GM12878 (cell line): ENCODE measurements at regions not wholly inside any gene's neighbourhood (a gene's known extent, or its start where the extent isn't known, plus 50 kb on each side); places are given as distances from the start of the nearest gene placed in this dataset.

Source experiments
- ATAC-seq: fragments of 200-7000 bp; cut with Tn5 transposase; 3 replicates; pipeline ENCODE4 v1.9.1; 2020; ENCODE audit warnings: mild to moderate bottlenecking, moderate library complexity
- BruUV-seq: library from RNA; stranded (reverse); fragments of 400-500 nt; replicated peaks from 2 replicates; lab custom pipeline; 2021; lab: Mats Ljungman, UMichigan
- CTCF ChIA-PET: fragments of 300-600 bp; sonication (Branson Sonifier 250); formaldehyde crosslinking; extraction: SDS; loops from one replicate; lab custom pipeline; 2021; ENCODE audit warnings: inconsistent platforms; lab: Yijun Ruan, JAX
- POLR2A ChIA-PET: fragments of 350-600 bp; formaldehyde crosslinking; extraction: SDS; loops from one replicate; lab custom pipeline; 2021; ENCODE audit warnings: inconsistent platforms; lab: Charles Lee
- RAD21 ChIA-PET: fragments of 300-600 bp; sonication (Branson Sonifier 250); formaldehyde crosslinking; loops from one replicate; lab custom pipeline; 2023; ENCODE audit warnings: antibody characterized with exemption; ENCODE audit not compliant: unreplicated experiment; lab: Charles Lee
- SMC1A ChIA-PET: fragments of 300-600 bp; sonication (Branson Sonifier 250); formaldehyde crosslinking; loops from one replicate; lab custom pipeline; 2023; ENCODE audit not compliant: unreplicated experiment, uncharacterized antibody; lab: Charles Lee
- DNase-seq: peaks from one replicate; pipeline ENCODE4 v3.0.0-alpha.2; 2011; ENCODE audit warnings: low read depth, low spot score
- FAIRE-seq: peaks from 3 replicates; lab custom pipeline; 2011; peaks lifted over from hg19 to GRCh38; lab: Jason Lieb, UNC
- H2AFZ ChIP-seq: 2 replicates; pipeline ENCODE4 v1.6.0; 2011; ENCODE audit warnings: low read depth, low read length, control low read depth; ENCODE audit not compliant: control insufficient read depth
- H3K27ac ChIP-seq: 2 replicates; pipeline ENCODE4 v1.5.1; 2011; ENCODE audit warnings: control low read depth; ENCODE audit not compliant: control insufficient read depth, insufficient read depth
- H3K27me3 ChIP-seq, 2 experiments: replicated peaks in 1 of 2; 2 replicates each; pipeline versions ENCODE4 v1.6.0 to v1.6.1; 2011; ENCODE audit warnings: low read length in 1 of 2; ENCODE audit not compliant: control insufficient read depth in 2 of 2, insufficient read depth in 2 of 2
- H3K36me3 ChIP-seq, 2 experiments: 2 replicates each; pipeline ENCODE4 v1.5.1; 2011; ENCODE audit warnings: low read length in 1 of 2; ENCODE audit not compliant: control insufficient read depth in 2 of 2, insufficient read depth in 2 of 2
- H3K4me1 ChIP-seq: 2 replicates; pipeline ENCODE4 v1.6.1; 2011; ENCODE audit warnings: mild to moderate bottlenecking, low read length, moderate library complexity, mixed read lengths; ENCODE audit not compliant: control insufficient read depth, insufficient read depth
- H3K4me2 ChIP-seq: 2 replicates; pipeline ENCODE4 v1.6.0; 2011; ENCODE audit warnings: control low read depth; ENCODE audit not compliant: control insufficient read depth, insufficient read depth
- H3K4me3 ChIP-seq: fragments of 200-600 bp; sonication (generic); 2 replicates; pipeline ENCODE4 v1.5.1; 2016
- H3K79me2 ChIP-seq: 2 replicates; pipeline ENCODE4 v1.6.0; 2011; ENCODE audit warnings: low read length; ENCODE audit not compliant: control insufficient read depth, insufficient read depth
- H3K9ac ChIP-seq: 2 replicates; pipeline ENCODE4 v1.8.0; 2011; ENCODE audit warnings: low read length, control low read depth, mixed read lengths; ENCODE audit not compliant: control insufficient read depth, insufficient read depth
- H3K9me3 ChIP-seq: replicated peaks from 3 replicates; pipeline ENCODE4 v1.5.1; 2011; ENCODE audit warnings: mild to moderate bottlenecking, low read length; ENCODE audit not compliant: control insufficient read depth, insufficient read depth
- H4K20me1 ChIP-seq: 2 replicates; pipeline ENCODE4 v1.6.0; 2011; ENCODE audit not compliant: control insufficient read depth, insufficient read depth
- CEBPB ChIP-seq, 2 experiments: fragments of 150-350 bp in 1 of 2; IDR thresholded peaks; 2 replicates each; pipeline ENCODE4 v1.6.1; 2012 to 2014; ENCODE audit warnings: low read depth in 2 of 2, low read length in 2 of 2, borderline replicate concordance in 1 of 2, inconsistent platforms in 1 of 2
- FOXM1 ChIP-seq: IDR thresholded peaks from 2 replicates; pipeline ENCODE4 v1.6.1; 2012; ENCODE audit warnings: low read depth, mild to moderate bottlenecking, inconsistent platforms, low read length, moderate library complexity
- NR2C2 ChIP-seq: IDR thresholded peaks from 2 replicates; pipeline ENCODE4 v1.6.1; 2011; ENCODE audit warnings: borderline replicate concordance, low read depth; ENCODE audit not compliant: control insufficient read depth, insufficient read length
- PAX5 ChIP-seq: IDR thresholded peaks from 2 replicates; pipeline ENCODE4 v1.6.1; 2011; ENCODE audit warnings: low read depth, low read length, borderline replicate concordance
- SIN3A ChIP-seq: IDR thresholded peaks from 2 replicates; pipeline ENCODE4 v1.6.1; 2012; ENCODE audit warnings: low read depth, low read length, improper control_type of control experiment
- SKIL ChIP-seq: fragments of 450-650 bp; IDR thresholded peaks from 2 replicates; pipeline ENCODE4 v1.6.1; 2017; ENCODE audit warnings: mild to moderate bottlenecking, low read depth, inconsistent platforms; ENCODE audit not compliant: poor library complexity, severe bottlenecking
- ZNF622 ChIP-seq: fragments of 450-650 bp; IDR thresholded peaks from 2 replicates; pipeline ENCODE4 v1.6.1; 2017; ENCODE audit warnings: mild to moderate bottlenecking, inconsistent platforms
- WGBS: methylation state at CpG from one replicate; pipeline ENCODE4 v1.1.6; 2016; ENCODE audit warnings: low lambda C conversion rate; ENCODE audit not compliant: insufficient replicate concordance, insufficient coverage; ENCODE audit errors: missing lambda C conversion rate; 5-methylcytosine and 5-hydroxymethylcytosine counted together
- in situ Hi-C: fragments of 300-500 bp; cut with MboI; formaldehyde crosslinking; loops from 9 replicates; pipeline ENCODE4 v1.14.3; 2018; ENCODE audit warnings: mixed read lengths
- intact Hi-C: fragments of 100-400 bp; cut with micrococcal nuclease; formaldehyde crosslinking; loops from one replicate; pipeline ENCODE4 v1.14.2; 2022; ENCODE audit not compliant: unreplicated experiment
- TF ChIP-seq, protein P1 (sequence below): IDR thresholded peaks from 2 replicates; pipeline ENCODE4 v1.6.1; 2012; ENCODE audit warnings: low read depth, low read length, improper control_type of control experiment
- TF ChIP-seq, protein P2 (sequence below): fragments of 450-650 bp; conservative IDR thresholded peaks from 2 replicates; pipeline ENCODE4 v1.6.1; 2017; ENCODE audit warnings: mild to moderate bottlenecking, moderate library complexity
- TF ChIP-seq, protein P3 (sequence below): fragments of 450-650 bp; formaldehyde crosslinking; IDR thresholded peaks from 2 replicates; pipeline ENCODE4 v1.4.0; 2020; ENCODE audit warnings: mild to moderate bottlenecking, moderate library complexity

- TF ChIP-seq NR2C2 (no peak), CEBPB (IDR thresholded peaks at IDR 0.05; ENCODE audit: borderline replicate concordance in 1 of 2, low read depth in 2 of 2, low read length in 2 of 2) (peak in 1 of 2 experiments; percentile 98; a peak in 2 of 4 replicates), SIN3A (no peak), PAX5 (peak; percentile 99)
- TF ChIP-seq, protein P1, sequence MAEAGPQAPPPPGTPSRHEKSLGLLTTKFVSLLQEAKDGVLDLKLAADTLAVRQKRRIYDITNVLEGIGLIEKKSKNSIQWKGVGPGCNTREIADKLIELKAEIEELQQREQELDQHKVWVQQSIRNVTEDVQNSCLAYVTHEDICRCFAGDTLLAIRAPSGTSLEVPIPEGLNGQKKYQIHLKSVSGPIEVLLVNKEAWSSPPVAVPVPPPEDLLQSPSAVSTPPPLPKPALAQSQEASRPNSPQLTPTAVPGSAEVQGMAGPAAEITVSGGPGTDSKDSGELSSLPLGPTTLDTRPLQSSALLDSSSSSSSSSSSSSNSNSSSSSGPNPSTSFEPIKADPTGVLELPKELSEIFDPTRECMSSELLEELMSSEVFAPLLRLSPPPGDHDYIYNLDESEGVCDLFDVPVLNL: no peak
- TF ChIP-seq, protein P2, sequence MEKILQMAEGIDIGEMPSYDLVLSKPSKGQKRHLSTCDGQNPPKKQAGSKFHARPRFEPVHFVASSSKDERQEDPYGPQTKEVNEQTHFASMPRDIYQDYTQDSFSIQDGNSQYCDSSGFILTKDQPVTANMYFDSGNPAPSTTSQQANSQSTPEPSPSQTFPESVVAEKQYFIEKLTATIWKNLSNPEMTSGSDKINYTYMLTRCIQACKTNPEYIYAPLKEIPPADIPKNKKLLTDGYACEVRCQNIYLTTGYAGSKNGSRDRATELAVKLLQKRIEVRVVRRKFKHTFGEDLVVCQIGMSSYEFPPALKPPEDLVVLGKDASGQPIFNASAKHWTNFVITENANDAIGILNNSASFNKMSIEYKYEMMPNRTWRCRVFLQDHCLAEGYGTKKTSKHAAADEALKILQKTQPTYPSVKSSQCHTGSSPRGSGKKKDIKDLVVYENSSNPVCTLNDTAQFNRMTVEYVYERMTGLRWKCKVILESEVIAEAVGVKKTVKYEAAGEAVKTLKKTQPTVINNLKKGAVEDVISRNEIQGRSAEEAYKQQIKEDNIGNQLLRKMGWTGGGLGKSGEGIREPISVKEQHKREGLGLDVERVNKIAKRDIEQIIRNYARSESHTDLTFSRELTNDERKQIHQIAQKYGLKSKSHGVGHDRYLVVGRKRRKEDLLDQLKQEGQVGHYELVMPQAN: peak; percentile 66; the same call in 1 of the 2 replicates
- TF ChIP-seq, all 136 proteins: peak for 67
Measured at GRCh38 chr10:62655337-62655994, 149.1 kb upstream of the ADO start (continued).

DNA sequence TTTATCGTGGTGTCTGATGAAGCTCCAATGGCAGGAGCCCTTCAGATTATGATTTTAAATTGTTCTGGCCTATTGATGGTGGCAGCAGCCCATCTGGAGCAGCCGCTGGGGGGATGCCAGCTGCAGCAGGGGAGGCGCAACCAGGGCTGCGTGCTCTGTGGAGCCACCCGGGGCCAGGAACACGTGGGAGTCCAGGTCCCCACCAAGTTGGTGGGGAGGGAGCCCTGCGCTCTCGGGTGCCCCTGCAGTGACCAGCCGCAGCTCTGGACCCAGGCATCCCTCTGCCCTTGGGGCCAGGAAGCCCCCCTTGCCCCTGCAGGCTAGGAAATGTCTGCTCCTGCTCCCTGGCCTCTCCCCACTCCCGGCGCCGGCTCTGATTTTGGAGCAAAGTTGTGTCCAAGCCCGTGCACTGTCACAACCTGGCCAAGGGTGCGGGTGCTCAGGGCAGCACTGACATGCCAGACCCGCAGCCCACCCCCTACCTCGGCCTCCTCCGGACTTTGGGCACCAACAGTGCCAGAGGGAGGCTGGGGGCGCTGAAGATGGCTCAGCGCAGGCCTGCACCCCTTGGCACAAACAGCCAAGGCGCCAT is 147.2 kb upstream of the ADO start:
- DNase-seq: no peak
- no peak overlapping the region for H3K4me2 ChIP-seq
- in situ Hi-C loops: no loop called here
- H2AFZ ChIP-seq: no peak overlapping the region
- H3K36me3 ChIP-seq: no peaks in the 10 kb centered on the region
- ChIA-PET RAD21 (interaction anchor here (1.2 to 9.0 kb wide), 7 partner anchors 10 to 77 kb away, joined by 3 to 97 read pairs (median 5); no protein-coding TSS in a partner anchor), CTCF (interaction anchor here (0.9 to 6.8 kb wide), 4 partner anchors 12 to 64 kb away, joined by 3 to 64 read pairs (median 6); no protein-coding TSS in a partner anchor), POLR2A (interaction anchor here (0.6 to 7.1 kb wide), 5 partner anchors 10 to 149 kb away, joined by 3 to 59 read pairs (median 4); no protein-coding TSS in a partner anchor), SMC1A (interaction anchor here (0.9 to 12.8 kb wide), 12 partner anchors 8 to 160 kb away, joined by 3 to 329 read pairs (median 28); partner anchors contain the start of gene EGR2)
- H3K4me3 ChIP-seq: no peak overlapping the region
- H3K27me3 ChIP-seq: no peaks in the 10 kb centered on the region
- H3K4me1 ChIP-seq: peaks cover 35% of the 10 kb centered on the region
- BruUV-seq: no TSS peak
- FAIRE-seq: no peak
- H3K27ac ChIP-seq: no peak overlapping the region
- H3K9ac ChIP-seq: no peak overlapping the region
- 95% methylated on average over 20 of the region's 20 CpGs for WGBS
- no peaks in the 10 kb centered on the region for H4K20me1 ChIP-seq
- H3K79me2 ChIP-seq: no peaks in the 10 kb centered on the region
- ATAC-seq: no peak
- intact Hi-C loops: no loop called here
- peaks cover 3% of the 10 kb centered on the region; the same call in 2 of the 3 replicates for H3K9me3 ChIP-seq
- no peak for TF ChIP-seq FOXM1
- no peak for TF ChIP-seq SKIL
- TF ChIP-seq, protein P3, sequence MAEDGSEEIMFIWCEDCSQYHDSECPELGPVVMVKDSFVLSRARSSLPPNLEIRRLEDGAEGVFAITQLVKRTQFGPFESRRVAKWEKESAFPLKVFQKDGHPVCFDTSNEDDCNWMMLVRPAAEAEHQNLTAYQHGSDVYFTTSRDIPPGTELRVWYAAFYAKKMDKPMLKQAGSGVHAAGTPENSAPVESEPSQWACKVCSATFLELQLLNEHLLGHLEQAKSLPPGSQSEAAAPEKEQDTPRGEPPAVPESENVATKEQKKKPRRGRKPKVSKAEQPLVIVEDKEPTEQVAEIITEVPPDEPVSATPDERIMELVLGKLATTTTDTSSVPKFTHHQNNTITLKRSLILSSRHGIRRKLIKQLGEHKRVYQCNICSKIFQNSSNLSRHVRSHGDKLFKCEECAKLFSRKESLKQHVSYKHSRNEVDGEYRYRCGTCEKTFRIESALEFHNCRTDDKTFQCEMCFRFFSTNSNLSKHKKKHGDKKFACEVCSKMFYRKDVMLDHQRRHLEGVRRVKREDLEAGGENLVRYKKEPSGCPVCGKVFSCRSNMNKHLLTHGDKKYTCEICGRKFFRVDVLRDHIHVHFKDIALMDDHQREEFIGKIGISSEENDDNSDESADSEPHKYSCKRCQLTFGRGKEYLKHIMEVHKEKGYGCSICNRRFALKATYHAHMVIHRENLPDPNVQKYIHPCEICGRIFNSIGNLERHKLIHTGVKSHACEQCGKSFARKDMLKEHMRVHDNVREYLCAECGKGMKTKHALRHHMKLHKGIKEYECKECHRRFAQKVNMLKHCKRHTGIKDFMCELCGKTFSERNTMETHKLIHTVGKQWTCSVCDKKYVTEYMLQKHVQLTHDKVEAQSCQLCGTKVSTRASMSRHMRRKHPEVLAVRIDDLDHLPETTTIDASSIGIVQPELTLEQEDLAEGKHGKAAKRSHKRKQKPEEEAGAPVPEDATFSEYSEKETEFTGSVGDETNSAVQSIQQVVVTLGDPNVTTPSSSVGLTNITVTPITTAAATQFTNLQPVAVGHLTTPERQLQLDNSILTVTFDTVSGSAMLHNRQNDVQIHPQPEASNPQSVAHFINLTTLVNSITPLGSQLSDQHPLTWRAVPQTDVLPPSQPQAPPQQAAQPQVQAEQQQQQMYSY (CRISPR knock-in tag): no peak
- no peak for TF ChIP-seq ZNF622
